ENCODE measurements at regions not wholly inside any gene's neighbourhood (a gene's known extent, or its start where the extent isn't known, plus 50 kb on each side); places are given as distances from the start of the nearest gene placed in this dataset.
"Not testable (repeated sequence)": the region's sequence is repeated elsewhere in the genome, so short reads cannot be mapped to it uniquely, and the experiment has no call there.

- no peak for DNase-seq
Measured at GRCh38 chr15:58298879-58299850, 132.6 kb upstream of the LIPC start.

GRCh38 chr15:58302832-58303231 lies 129.0 kb upstream of the LIPC start:
- no peak for DNase-seq

GRCh38 chr15:58303236-58303635 lies 128.6 kb upstream of the LIPC start:
- DNase-seq: no peak

GRCh38 chr15:58306591-58307312 lies 125.0 kb upstream of the LIPC start:
- DNase-seq: no peak

- DNase-seq: no peak
Measured at GRCh38 chr15:58307313-58307961, 124.4 kb upstream of the LIPC start.

DNA sequence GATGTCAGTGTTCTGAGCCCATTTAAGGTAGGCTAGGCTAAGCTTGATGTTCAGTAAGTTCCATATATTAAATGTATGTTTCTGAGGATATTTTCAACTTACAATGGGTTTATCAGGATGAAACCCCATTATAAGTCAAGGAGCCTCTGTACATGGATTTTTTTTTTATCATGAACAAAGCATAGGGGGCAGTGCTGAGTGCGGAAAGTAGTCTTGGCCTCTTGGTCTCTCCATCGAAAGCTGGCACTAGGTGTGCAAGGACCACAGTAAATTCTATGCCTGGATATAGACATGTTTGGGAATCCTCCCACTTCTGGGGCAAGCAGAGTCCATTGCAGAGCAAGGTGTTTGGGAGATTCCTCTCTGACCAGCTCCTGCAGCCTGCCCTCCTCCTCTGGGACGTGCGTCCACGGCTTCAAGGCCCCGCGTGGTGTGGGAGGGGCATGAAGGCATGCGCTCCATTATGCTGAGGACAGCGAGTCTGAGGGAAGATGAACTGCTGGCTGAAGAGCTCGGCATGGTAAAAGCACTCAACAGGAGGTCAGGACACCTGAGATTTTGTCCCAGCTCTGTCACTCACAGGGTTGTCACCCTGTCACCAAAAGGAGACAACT lies 122.9 kb upstream of the LIPC start:
- no peak for DNase-seq

DNA sequence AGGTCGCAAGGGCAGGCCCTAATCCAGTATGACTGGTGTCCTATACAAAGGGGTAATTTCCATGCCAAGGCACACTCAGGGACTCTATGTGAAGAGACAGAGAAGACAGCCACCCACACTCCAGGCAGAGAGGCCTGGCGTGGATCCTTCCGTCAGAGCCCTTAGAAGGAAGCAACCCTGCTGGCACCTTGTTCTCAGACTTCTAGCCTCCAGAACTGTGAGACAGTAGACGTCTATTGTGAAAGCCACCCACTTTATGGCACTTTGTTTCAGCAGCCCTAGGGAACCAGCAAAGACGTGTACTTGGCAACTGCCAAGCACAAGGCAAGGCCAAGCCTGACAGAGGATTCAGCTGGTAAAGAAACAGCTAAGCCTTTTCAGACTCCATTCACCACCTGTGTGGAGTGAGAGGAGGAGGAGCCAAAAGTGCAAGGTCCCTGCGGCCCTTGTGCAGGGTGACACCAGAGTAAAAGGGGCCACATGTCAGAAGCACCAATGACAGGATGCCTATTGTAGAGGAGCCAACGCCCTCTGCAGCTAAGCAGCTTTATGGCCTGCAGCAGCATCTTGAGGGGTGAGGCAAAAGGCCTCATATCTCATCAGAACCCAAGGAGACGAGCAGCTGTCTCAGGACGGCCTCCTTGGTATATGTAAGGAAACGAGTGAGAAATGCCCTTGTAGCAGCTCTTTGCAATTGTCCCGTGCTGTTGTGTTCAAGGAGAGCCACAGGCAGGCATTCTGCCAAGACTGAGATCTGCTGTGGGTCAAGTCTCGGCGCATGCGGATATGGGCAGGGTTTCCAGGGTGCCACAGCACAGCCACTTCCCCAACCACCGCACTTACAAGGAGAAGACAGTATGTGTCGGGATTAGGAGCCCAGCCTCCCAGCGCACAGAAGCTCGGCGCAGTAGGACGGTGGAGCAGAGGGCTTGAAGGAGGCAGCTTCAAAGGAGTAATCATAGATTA lies 121.5 kb upstream of the LIPC start:
- no peak for DNase-seq

GRCh38 chr15:58311556-58311955 lies 120.2 kb upstream of the LIPC start:
- no peak for DNase-seq

DNA sequence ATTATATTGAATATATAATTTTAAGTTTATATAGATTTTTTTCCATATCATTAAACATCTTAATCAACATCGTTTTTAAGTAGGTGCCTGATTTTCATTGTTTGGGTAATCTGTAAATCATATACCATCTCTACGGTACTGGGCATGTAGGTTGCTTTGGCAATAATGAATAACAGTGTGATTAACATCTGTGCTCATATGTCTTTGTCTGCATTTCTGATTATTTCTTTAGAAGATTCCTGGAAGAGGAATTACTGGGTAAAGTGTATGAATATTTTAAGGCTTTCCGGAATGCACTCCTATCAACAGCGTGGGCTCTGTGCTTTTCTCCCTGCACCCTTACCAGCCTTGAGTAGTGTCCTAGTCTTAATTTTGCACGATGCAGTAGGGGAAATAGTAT lies 119.8 kb upstream of the LIPC start:
- DNase-seq: no peak

DNA sequence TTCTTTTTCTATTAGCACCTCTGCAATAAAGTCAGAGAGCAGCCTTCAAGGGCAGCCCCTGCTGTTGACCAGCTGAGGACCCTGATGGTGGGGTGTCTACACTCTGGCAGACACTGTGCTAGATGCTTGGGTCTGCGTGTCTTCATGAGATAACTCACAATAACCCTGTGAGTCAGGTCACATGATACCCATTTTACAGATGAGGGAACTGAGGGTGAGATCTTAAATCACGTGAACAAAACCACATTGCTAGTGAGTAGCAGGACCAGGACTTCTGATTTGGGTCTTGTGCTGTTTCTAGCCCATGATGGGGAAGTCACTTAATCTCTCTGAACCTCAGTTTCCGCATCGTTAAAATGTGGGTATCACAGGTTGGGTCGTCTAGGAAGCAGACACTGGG lies 118.5 kb upstream of the LIPC start:
- DNase-seq: no peak

DNA sequence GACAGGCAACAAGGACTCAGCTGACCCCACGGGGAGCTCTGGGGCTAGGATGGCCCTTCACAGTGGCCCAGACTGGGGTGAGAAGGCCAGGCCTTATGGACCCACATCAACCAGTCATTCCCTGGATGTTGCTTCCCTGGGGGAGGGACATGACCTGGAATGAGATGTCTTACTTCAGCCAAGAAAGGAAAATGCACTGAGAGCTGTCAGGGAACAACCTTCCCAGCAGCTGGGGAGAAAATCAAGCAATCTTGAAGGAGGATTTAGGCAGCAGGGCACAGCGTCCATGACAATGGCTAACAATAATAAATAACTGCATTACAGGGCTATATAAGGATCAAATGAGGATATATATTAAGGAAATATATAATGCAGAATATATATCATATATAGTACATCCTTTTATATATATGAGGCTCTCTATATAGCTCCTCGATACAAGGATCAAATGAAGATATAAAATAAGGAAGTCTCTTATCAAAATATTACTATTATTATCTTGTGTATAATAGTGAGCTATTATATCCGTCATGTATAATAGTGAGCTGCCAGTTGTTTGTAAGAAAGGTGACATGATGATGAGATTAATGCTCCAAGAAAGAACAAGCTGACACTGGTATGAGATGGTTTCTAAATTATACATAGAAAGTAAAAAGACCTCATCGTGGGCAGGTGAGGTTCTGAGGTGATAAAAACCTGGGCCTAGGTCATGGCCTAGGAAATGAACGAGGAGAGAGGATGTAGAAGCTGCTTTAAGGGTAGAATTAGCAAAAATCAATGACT lies 117.8 kb upstream of the LIPC start:
- DNase-seq: no peak

DNA sequence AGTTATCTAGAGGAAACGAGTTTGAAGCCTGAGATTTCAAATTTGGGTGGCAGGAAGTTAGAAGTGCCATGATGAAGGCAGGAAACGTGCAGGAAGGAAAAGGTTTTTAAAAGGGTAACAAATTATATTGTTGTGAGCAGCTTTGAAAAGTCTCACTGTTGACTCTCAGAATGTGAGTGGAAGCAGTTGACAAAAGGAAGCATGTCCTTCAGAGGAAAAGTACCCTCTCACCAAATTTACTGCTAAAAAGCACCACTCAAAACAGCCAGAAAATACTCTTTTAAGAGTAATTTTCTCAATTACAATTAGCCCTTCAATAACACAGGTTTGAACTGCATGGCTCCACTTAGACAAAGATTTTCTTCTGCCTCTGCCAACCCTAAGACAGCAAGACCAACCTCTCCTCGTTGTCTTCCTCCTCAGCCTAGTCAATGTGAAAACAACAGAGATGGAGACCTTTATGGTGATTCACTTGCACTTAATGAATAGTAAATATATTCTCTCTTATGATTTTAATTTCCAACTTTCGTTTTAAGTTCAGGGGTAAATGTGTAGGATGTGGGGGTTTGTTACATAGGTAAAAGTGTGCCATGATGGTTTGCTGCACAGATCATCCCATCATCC lies 117.1 kb upstream of the LIPC start:
- DNase-seq: no peak

GRCh38 chr15:58318517-58318916 lies 113.3 kb upstream of the LIPC start:
- no peak for DNase-seq

GRCh38 chr15:58321034-58321433 lies 110.8 kb upstream of the LIPC start:
- DNase-seq: no peak

- DNase-seq: no peak
Measured at GRCh38 chr15:58322253-58322652, 109.5 kb upstream of the LIPC start.

DNA sequence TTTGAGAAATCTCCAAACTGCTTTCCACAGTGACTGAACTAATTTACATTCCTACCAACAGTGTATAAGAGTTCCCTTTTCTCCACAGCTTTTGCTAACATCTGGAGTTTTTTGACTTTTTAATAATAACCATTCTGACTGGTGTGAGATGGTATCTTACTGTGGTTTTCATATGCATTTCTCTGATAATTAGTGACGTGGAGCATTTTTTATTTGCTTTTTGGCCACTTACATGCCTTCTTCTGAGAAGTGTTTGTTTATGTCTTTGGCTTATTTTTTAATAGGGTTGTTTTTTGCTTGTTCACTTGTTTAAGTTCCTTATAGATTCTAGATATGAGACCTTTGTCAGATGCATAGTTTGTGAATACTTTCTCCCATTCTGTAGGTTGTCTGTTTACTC lies 108.5 kb upstream of the LIPC start:
- not testable (repeated sequence) for DNase-seq

DNA sequence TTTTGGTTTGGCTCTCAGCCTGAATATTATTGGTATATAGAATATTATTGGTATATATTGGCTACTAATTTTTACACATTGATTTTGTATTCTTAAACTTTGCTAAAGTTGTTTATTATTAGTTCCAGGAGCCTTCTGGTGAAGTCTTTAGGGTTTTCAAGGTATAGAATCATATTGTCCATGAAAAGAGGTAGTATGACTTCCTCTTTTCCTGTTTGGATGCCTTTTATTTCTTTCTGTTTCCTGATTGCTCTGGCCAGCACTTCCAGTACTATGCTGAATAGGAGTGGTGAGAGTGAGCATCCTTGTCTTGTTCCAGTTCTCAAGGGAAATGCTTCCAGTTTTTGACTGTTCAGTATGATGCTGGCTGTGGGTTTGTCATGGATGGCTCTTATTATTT lies 107.3 kb upstream of the LIPC start:
- DNase-seq: no peak

DNA sequence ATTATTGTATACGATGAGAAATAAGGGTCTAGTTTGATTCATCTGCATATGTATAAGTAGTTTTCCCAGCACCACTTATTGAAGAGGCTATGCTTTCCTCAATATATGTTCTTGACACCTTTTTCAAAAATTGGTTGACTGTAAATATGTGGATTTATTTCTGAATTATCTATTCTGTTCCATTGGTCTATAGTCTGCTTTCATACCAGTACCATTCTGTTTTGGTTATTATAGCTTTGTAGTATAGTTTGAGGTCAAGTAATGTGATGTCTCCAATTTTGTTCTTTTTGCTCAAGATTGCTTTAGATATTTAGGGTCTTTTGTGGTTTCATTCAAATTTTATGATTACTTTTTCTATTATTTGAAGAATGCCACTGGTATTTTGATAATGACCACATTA lies 103.8 kb upstream of the LIPC start:
- no peak for DNase-seq

GRCh38 chr15:58329211-58329610 lies 102.6 kb upstream of the LIPC start:
- DNase-seq: no peak

GRCh38 chr15:58329781-58330671 lies 101.8 kb upstream of the LIPC start:
- no peak for DNase-seq

Measured in activated effector memory CD4-positive, alpha-beta T cell treated with anti-CD3 and anti-CD28 coated beads, Interleukin-2, amount 50 U/mL, for 16 hours (primary cell).